ENCODE measurements at regions not wholly inside any gene's neighbourhood (a gene's known extent, or its start where the extent isn't known, plus 50 kb on each side); places are given as distances from the start of the nearest gene placed in this dataset.
"Not testable (repeated sequence)": the region's sequence is repeated elsewhere in the genome, so short reads cannot be mapped to it uniquely, and the experiment has no call there.

- Histone ChIP-seq H3K4me1 (peaks cover 2% of the 10 kb centered on the region), H3K27me3 (no peaks in the 10 kb centered on the region), H3K36me3 (no peaks in the 10 kb centered on the region), H3K9me3 (no peaks in the 10 kb centered on the region), H3K27ac (no peak overlapping the region), H3K4me3 (no peak overlapping the region)
- TF ChIP-seq POLR2A (IDR thresholded peaks at IDR 0.05) (no peak), POLR2AphosphoS5 (IDR thresholded peaks at IDR 0.05; ENCODE audit: insufficient read depth in 1 of 2, low read depth in 1 of 2) (no peak), CTCF (IDR thresholded peaks at IDR 0.05) (no peak)
- intact Hi-C loops (cut with DNase I): no loop called here
- no peak for DNase-seq (ENCODE audit: extremely low spot score in 2 of 2)
Measured at GRCh38 chr20:48437146-48437545, 390.7 kb downstream of the PREX1 start.

GRCh38 chr20:48436609-48437008, 391.2 kb downstream of the PREX1 start:
- DNase-seq (ENCODE audit: extremely low spot score in 2 of 2); intact Hi-C loops (cut with DNase I); H3K36me3 ChIP-seq; H3K9me3 ChIP-seq; H3K4me1 ChIP-seq; H3K27me3 ChIP-seq; H3K4me3 ChIP-seq; H3K27ac ChIP-seq: not testable (repeated sequence)

- Histone ChIP-seq H3K27ac (no peak overlapping the region), H3K4me3 (no peak overlapping the region), H3K27me3 (no peaks in the 10 kb centered on the region), H3K36me3 (no peaks in the 10 kb centered on the region), H3K9me3 (no peaks in the 10 kb centered on the region), H3K4me1 (peaks cover 8% of the 10 kb centered on the region)
- no peak for DNase-seq (ENCODE audit: extremely low spot score in 2 of 2)
- TF ChIP-seq CTCF (IDR thresholded peaks at IDR 0.05): no peak
- TF ChIP-seq POLR2A (IDR thresholded peaks at IDR 0.05): no peak
- no peak for TF ChIP-seq POLR2AphosphoS5 (IDR thresholded peaks at IDR 0.05; ENCODE audit: insufficient read depth in 1 of 2, low read depth in 1 of 2)
- intact Hi-C loops (cut with DNase I): no loop called here
Measured at GRCh38 chr20:48433178-48433577, 394.6 kb downstream of the PREX1 start.

GRCh38 chr20:48432494-48432832, 395.3 kb downstream of the PREX1 start:
- H3K4me1 ChIP-seq: peaks cover 8% of the 10 kb centered on the region
- H3K27me3 ChIP-seq: no peaks in the 10 kb centered on the region
- H3K27ac ChIP-seq: no peak overlapping the region
- no peaks in the 10 kb centered on the region for H3K9me3 ChIP-seq
- H3K36me3 ChIP-seq: no peaks in the 10 kb centered on the region
- no peak for TF ChIP-seq CTCF (IDR thresholded peaks at IDR 0.05)
- TF ChIP-seq POLR2AphosphoS5 (IDR thresholded peaks at IDR 0.05; ENCODE audit: insufficient read depth in 1 of 2, low read depth in 1 of 2): no peak
- no peak for TF ChIP-seq POLR2A (IDR thresholded peaks at IDR 0.05)
- intact Hi-C loops (cut with DNase I): no loop called here
- DNase-seq (ENCODE audit: extremely low spot score in 2 of 2): no peak
- H3K4me3 ChIP-seq: no peak overlapping the region

GRCh38 chr20:48431653-48432493, 395.9 kb downstream of the PREX1 start:
- no peak for DNase-seq (ENCODE audit: extremely low spot score in 2 of 2)
- no peak overlapping the region for H3K27ac ChIP-seq
- no peaks in the 10 kb centered on the region for H3K9me3 ChIP-seq
- peaks cover 8% of the 10 kb centered on the region for H3K4me1 ChIP-seq
- intact Hi-C loops (cut with DNase I): no loop called here
- H3K36me3 ChIP-seq: no peaks in the 10 kb centered on the region
- no peaks in the 10 kb centered on the region for H3K27me3 ChIP-seq
- no peak overlapping the region for H3K4me3 ChIP-seq
- no peak for TF ChIP-seq POLR2A (IDR thresholded peaks at IDR 0.05)
- TF ChIP-seq CTCF (IDR thresholded peaks at IDR 0.05): no peak
- TF ChIP-seq POLR2AphosphoS5 (IDR thresholded peaks at IDR 0.05; ENCODE audit: insufficient read depth in 1 of 2, low read depth in 1 of 2): no peak
